Spleen (tissue), 7 donors: ENCODE measurements at regions not wholly inside any gene's neighbourhood (a gene's known extent, or its start where the extent isn't known, plus 50 kb on each side); places are given as distances from the start of the nearest gene placed in this dataset.
"Not testable (repeated sequence)": the region's sequence is repeated elsewhere in the genome, so short reads cannot be mapped to it uniquely, and the experiment has no call there.

Experiments used
- POLR2A ChIP-seq, 3 donors: fragments of 450-650 bp; IDR thresholded peaks; one replicate each; pipeline ENCODE4 v1.5.1; 2017; ENCODE audit warnings: antibody characterized with exemption in 3 of 3, mild to moderate bottlenecking in 1 of 3
- POLR2AphosphoS5 ChIP-seq, 3 donors: sonication (generic); formaldehyde crosslinking; IDR thresholded peaks; one replicate each; pipeline ENCODE4 v1.5.1; 2017; ENCODE audit warnings: antibody characterized with exemption in 3 of 3
- TF ChIP-seq, protein P1 (sequence below), 11 experiments: fragments of 200-600 bp in 7 of 11; fragments of 450-650 bp in 4 of 11; sonication (generic) in 4 of 11; IDR thresholded peaks in 8 of 11; conservative IDR thresholded peaks in 3 of 11; 1 replicate in 7 of 11; 2 replicates in 4 of 11; pipeline versions ENCODE4 v1.4.0 to v1.8.0; 2016 to 2021; ENCODE audit warnings: antibody characterized with exemption in 11 of 11, inconsistent platforms in 4 of 11, mild to moderate bottlenecking in 1 of 11
- donor health status: DM: no; HTN: no; CAD: no; lungs with moderate emphysema.
- donor health status: DM: no; HTN: no; CAD: no.
- donor health status: DM: no; HTN: no; CAD: no.

DNA sequence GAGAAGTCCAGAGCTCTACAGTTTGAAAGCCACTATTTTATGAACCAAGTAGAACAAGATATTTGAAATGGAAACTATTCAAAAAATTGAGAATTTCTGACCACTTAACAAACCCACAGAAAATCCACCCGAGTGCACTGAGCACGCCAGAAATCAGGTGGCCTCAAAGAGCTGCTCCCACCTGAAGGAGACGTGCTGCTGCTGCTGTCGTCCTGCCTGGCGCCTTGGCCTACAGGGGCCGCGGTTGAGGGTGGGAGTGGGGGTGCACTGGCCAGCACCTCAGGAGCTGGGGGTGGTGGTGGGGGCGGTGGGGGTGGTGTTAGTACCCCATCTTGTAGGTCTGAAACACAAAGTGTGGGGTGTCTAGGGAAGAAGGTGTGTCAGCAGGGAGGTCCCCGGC, 50.0 kb upstream of the IQSEC3 start:
- TF ChIP-seq, protein P1, sequence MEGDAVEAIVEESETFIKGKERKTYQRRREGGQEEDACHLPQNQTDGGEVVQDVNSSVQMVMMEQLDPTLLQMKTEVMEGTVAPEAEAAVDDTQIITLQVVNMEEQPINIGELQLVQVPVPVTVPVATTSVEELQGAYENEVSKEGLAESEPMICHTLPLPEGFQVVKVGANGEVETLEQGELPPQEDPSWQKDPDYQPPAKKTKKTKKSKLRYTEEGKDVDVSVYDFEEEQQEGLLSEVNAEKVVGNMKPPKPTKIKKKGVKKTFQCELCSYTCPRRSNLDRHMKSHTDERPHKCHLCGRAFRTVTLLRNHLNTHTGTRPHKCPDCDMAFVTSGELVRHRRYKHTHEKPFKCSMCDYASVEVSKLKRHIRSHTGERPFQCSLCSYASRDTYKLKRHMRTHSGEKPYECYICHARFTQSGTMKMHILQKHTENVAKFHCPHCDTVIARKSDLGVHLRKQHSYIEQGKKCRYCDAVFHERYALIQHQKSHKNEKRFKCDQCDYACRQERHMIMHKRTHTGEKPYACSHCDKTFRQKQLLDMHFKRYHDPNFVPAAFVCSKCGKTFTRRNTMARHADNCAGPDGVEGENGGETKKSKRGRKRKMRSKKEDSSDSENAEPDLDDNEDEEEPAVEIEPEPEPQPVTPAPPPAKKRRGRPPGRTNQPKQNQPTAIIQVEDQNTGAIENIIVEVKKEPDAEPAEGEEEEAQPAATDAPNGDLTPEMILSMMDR (IDR thresholded peaks at IDR 0.05 in 8 of 11, conservative IDR thresholded peaks at IDR 0.05 in 3 of 11): not testable (repeated sequence)
- not testable (repeated sequence) for TF ChIP-seq POLR2A, POLR2AphosphoS5 (IDR thresholded peaks at IDR 0.05)
